ENCODE measurements at regions not wholly inside any gene's neighbourhood (a gene's known extent, or its start where the extent isn't known, plus 50 kb on each side); places are given as distances from the start of the nearest gene placed in this dataset.
"Not testable (repeated sequence)": the region's sequence is repeated elsewhere in the genome, so short reads cannot be mapped to it uniquely, and the experiment has no call there.

GRCh38 chr2:44064281-44064680 lies 68.5 kb upstream of the LRPPRC start:
- TF ChIP-seq EZH2phosphoT487 (IDR thresholded peaks at IDR 0.05; ENCODE audit: low read depth); CTCF (IDR thresholded peaks at IDR 0.05; ENCODE audit: low read depth, low read length): not testable (repeated sequence)
